HT1080 (cell line): ENCODE measurements at regions not wholly inside any gene's neighbourhood (a gene's known extent, or its start where the extent isn't known, plus 50 kb on each side); places are given as distances from the start of the nearest gene placed in this dataset. TPM values are rescaled to one million over a fixed set of nuclear protein-coding genes. Genes with fewer than 3 reads are reported as not detected.

Experiments
- small RNA-seq: library from RNA; depleted of rRNA; stranded (forward); fragments of <200 nt; gene quantifications from one replicate; pipeline ENCODE3, GENCODE V24; 2014

Small RNAs in the stretch of these regions (small RNA-seq; reads per million reads assigned to genes)
- not detected for gene AL589826.1
- not detected for gene MIR2113
